A549 (cell line): ENCODE measurements at regions not wholly inside any gene's neighbourhood (a gene's known extent, or its start where the extent isn't known, plus 50 kb on each side); places are given as distances from the start of the nearest gene placed in this dataset.
A peak's percentile ranks its signal among the peaks of the same experiment; 100 is the strongest.

Experiments used
- ATAC-seq, 2 experiments: fragments of 200-7000 bp in 1 of 2; fragments of >200 bp in 1 of 2; cut with Nextera tagmentation in 1 of 2; cut with Tn5 transposase in 1 of 2; 3 replicates each; pipeline versions ENCODE4 v1.8.0 to v1.9.1; 2018 to 2020; ENCODE audit warnings: mild to moderate bottlenecking in 1 of 2, moderate library complexity in 1 of 2
- CTCF ChIA-PET: fragments of 300-600 bp; sonication (Branson Sonifier 250); formaldehyde crosslinking; extraction: SDS; loops from one replicate; lab custom pipeline; 2021; ENCODE audit warnings: antibody characterized with exemption, inconsistent platforms; lab: Yijun Ruan, JAX
- POLR2A ChIA-PET: fragments of 350-600 bp; formaldehyde crosslinking; extraction: SDS; loops from one replicate; lab custom pipeline; 2021; ENCODE audit warnings: antibody characterized with exemption, inconsistent platforms; lab: Yijun Ruan, JAX
- DNase-seq, 2 experiments: peaks; one replicate each; pipeline versions ENCODE4 v3.0.0 to v3.0.0-alpha.2; 2011 to 2016; ENCODE audit warnings: low read depth in 1 of 2, low spot score in 1 of 2
- FAIRE-seq: peaks from 2 replicates; lab custom pipeline; 2011; peaks lifted over from hg19 to GRCh38; lab: Jason Lieb, UNC
- H3K27ac ChIP-seq, 2 experiments: fragments of >200 bp; sonication (Bioruptor Twin); formaldehyde crosslinking; 3 replicates each; pipeline ENCODE4 v1.5.1; 2016 to 2017
- H3K4me1 ChIP-seq: fragments of >200 bp; sonication (Bioruptor Twin); formaldehyde crosslinking; 3 replicates; pipeline ENCODE4 v1.6.1; 2016
- H3K4me2 ChIP-seq: fragments of >200 bp; sonication (Bioruptor Twin); formaldehyde crosslinking; 3 replicates; pipeline ENCODE4 v1.6.1; 2016
- H3K4me3 ChIP-seq: fragments of >200 bp; sonication (Bioruptor Twin); formaldehyde crosslinking; 3 replicates; pipeline ENCODE4 v1.5.1; 2016
- H3K9me3 ChIP-seq: fragments of >200 bp; sonication (Bioruptor Twin); formaldehyde crosslinking; 3 replicates; pipeline ENCODE4 v1.6.1; 2016
- BHLHE40 ChIP-seq: IDR thresholded peaks from 2 replicates; pipeline ENCODE4 v1.6.1; 2012; ENCODE audit warnings: low read depth, low read length, inconsistent platforms
- CEBPB ChIP-seq, 2 experiments: fragments of >200 bp in 1 of 2; sonication (Bioruptor Twin) in 1 of 2; formaldehyde crosslinking in 1 of 2; IDR thresholded peaks; 2 replicates each; pipeline ENCODE4 v1.6.1; 2012 to 2016
- CHD2 ChIP-seq: fragments of 150-350 bp; IDR thresholded peaks from 2 replicates; pipeline ENCODE4 v1.6.1; 2014; ENCODE audit warnings: low read length; ENCODE audit not compliant: partially characterized antibody
- EP300 ChIP-seq, 2 experiments: fragments of >200 bp; sonication (Bioruptor Twin); formaldehyde crosslinking; IDR thresholded peaks; 2 replicates in 1 of 2; 3 replicates in 1 of 2; pipeline ENCODE4 v1.6.1; 2016 to 2017
- FOSL2 ChIP-seq, 2 experiments: fragments of 450-650 bp in 1 of 2; fragments of >200 bp in 1 of 2; sonication (Bioruptor Twin) in 1 of 2; formaldehyde crosslinking; IDR thresholded peaks; 2 replicates each; pipeline versions ENCODE4 v1.5.0 to v1.6.1; 2016 to 2020; ENCODE audit warnings: mild to moderate bottlenecking in 1 of 2, moderate library complexity in 1 of 2
- FOXS1 ChIP-seq: fragments of 250-450 bp; sonication (Bioruptor Pico); IDR thresholded peaks from 2 replicates; pipeline ENCODE4 v1.5.0; 2020; ENCODE audit warnings: mild to moderate bottlenecking, moderate library complexity
- GATA3 ChIP-seq: IDR thresholded peaks from 2 replicates; pipeline ENCODE4 v1.6.1; 2012; ENCODE audit warnings: borderline replicate concordance
- HOXB13 ChIP-seq: fragments of 250-450 bp; sonication (Bioruptor Pico); IDR thresholded peaks from 2 replicates; pipeline ENCODE4 v1.5.0; 2020; ENCODE audit warnings: low read depth, mild to moderate bottlenecking, moderate library complexity
- HOXB5 ChIP-seq: fragments of 250-450 bp; sonication (Bioruptor Pico); IDR thresholded peaks from 2 replicates; pipeline ENCODE4 v1.5.0; 2020; ENCODE audit warnings: mild to moderate bottlenecking, moderate library complexity
- JUN ChIP-seq, 2 experiments: fragments of >200 bp; sonication (Bioruptor Twin); formaldehyde crosslinking; IDR thresholded peaks; 2 replicates in 1 of 2; 3 replicates in 1 of 2; pipeline ENCODE4 v1.6.1; 2016 to 2017
- JUNB ChIP-seq: fragments of >200 bp; sonication (Bioruptor Twin); formaldehyde crosslinking; IDR thresholded peaks from 2 replicates; pipeline ENCODE4 v1.6.1; 2016
- KDM1A ChIP-seq: fragments of 200-600 bp; sonication (generic); IDR thresholded peaks from 2 replicates; pipeline ENCODE4 v1.6.1; 2016; ENCODE audit warnings: low read depth, mild to moderate bottlenecking
- KDM5A ChIP-seq: fragments of 200-600 bp; sonication (generic); IDR thresholded peaks from 2 replicates; pipeline ENCODE4 v1.6.1; 2016; ENCODE audit warnings: antibody characterized with exemption, mild to moderate bottlenecking
- MAFK ChIP-seq: fragments of 450-650 bp; IDR thresholded peaks from 2 replicates; pipeline ENCODE4 v1.6.1; 2014; ENCODE audit not compliant: partially characterized antibody
- NFE2L2 ChIP-seq: fragments of 150-350 bp; conservative IDR thresholded peaks from 2 replicates; pipeline ENCODE4 v1.6.1; 2014; ENCODE audit warnings: low read length
- NPAS2 ChIP-seq: fragments of 250-450 bp; sonication (Bioruptor Pico); IDR thresholded peaks from 2 replicates; pipeline ENCODE4 v1.8.0; 2022; ENCODE audit warnings: mild to moderate bottlenecking, moderate library complexity, borderline replicate concordance
- PHF8 ChIP-seq: fragments of 200-600 bp; sonication (generic); IDR thresholded peaks from 2 replicates; pipeline ENCODE4 v1.6.1; 2016; ENCODE audit warnings: low read depth, mild to moderate bottlenecking, antibody characterized with exemption, moderate library complexity, borderline replicate concordance
- POLR2AphosphoS2 ChIP-seq: conservative IDR thresholded peaks from 2 replicates; pipeline ENCODE4 v1.6.1; 2012; ENCODE audit warnings: low read length, improper control_type of control experiment, inconsistent platforms
- RAD21 ChIP-seq, 2 experiments: fragments of >200 bp in 1 of 2; sonication (Bioruptor Twin) in 1 of 2; formaldehyde crosslinking in 1 of 2; IDR thresholded peaks in 1 of 2; conservative IDR thresholded peaks in 1 of 2; 2 replicates in 1 of 2; 3 replicates in 1 of 2; pipeline ENCODE4 v1.6.1; 2012 to 2018; ENCODE audit warnings: inconsistent platforms in 1 of 2
- SMC3 ChIP-seq: fragments of >200 bp; sonication (Bioruptor Twin); formaldehyde crosslinking; IDR thresholded peaks from 3 replicates; pipeline ENCODE4 v1.6.1; 2018; ENCODE audit warnings: inconsistent platforms
- ZC3H11A ChIP-seq: fragments of 450-650 bp; IDR thresholded peaks from 2 replicates; pipeline ENCODE4 v1.6.1; 2014; ENCODE audit warnings: antibody characterized with exemption, mild to moderate bottlenecking
- ZSCAN20 ChIP-seq: fragments of 250-450 bp; sonication (Bioruptor Pico); IDR thresholded peaks from 2 replicates; pipeline ENCODE4 v1.8.0; 2022; ENCODE audit warnings: mild to moderate bottlenecking, moderate library complexity
- WGBS: methylation state at CpG from one replicate; pipeline ENCODE4 v1.1.6; 2017; ENCODE audit errors: missing lambda C conversion rate; 5-methylcytosine and 5-hydroxymethylcytosine counted together
- TF ChIP-seq, protein P1 (sequence below): fragments of 200-600 bp; sonication (generic); IDR thresholded peaks from 2 replicates; pipeline ENCODE4 v1.6.1; 2016; ENCODE audit warnings: antibody characterized with exemption, mild to moderate bottlenecking, moderate library complexity
- TF ChIP-seq, protein P2 (sequence below): fragments of >200 bp; sonication (Bioruptor Twin); formaldehyde crosslinking; IDR thresholded peaks from 2 replicates; pipeline ENCODE4 v1.6.1; 2016

GRCh38 chr15:95684126-95684525 is 646.4 kb upstream of the NR2F2 start:
- DNase-seq (no peak), ATAC-seq (no peak)
- Histone ChIP-seq H3K27ac (peak overlapping the region; percentile 42 to 63; a peak in 5 of 6 replicates), H3K4me2 (peak overlapping the region; percentile 40)
- CTCF ChIA-PET = no interaction called here
- TF ChIP-seq ZSCAN20 (CRISPR knock-in tag) (no peak), EP300 (IDR thresholded peaks at IDR 0.05) (no peak), KDM1A (no peak), MAFK (no peak), NPAS2 (no peak), HOXB5 (CRISPR knock-in tag) (no peak), HOXB13 (CRISPR knock-in tag) (no peak), JUN (IDR thresholded peaks at IDR 0.05) (no peak)
- TF ChIP-seq, protein P1, sequence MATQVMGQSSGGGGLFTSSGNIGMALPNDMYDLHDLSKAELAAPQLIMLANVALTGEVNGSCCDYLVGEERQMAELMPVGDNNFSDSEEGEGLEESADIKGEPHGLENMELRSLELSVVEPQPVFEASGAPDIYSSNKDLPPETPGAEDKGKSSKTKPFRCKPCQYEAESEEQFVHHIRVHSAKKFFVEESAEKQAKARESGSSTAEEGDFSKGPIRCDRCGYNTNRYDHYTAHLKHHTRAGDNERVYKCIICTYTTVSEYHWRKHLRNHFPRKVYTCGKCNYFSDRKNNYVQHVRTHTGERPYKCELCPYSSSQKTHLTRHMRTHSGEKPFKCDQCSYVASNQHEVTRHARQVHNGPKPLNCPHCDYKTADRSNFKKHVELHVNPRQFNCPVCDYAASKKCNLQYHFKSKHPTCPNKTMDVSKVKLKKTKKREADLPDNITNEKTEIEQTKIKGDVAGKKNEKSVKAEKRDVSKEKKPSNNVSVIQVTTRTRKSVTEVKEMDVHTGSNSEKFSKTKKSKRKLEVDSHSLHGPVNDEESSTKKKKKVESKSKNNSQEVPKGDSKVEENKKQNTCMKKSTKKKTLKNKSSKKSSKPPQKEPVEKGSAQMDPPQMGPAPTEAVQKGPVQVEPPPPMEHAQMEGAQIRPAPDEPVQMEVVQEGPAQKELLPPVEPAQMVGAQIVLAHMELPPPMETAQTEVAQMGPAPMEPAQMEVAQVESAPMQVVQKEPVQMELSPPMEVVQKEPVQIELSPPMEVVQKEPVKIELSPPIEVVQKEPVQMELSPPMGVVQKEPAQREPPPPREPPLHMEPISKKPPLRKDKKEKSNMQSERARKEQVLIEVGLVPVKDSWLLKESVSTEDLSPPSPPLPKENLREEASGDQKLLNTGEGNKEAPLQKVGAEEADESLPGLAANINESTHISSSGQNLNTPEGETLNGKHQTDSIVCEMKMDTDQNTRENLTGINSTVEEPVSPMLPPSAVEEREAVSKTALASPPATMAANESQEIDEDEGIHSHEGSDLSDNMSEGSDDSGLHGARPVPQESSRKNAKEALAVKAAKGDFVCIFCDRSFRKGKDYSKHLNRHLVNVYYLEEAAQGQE = no peak
- TF ChIP-seq, all 56 proteins: peak for 0
- H3K4me1 ChIP-seq = peaks cover 16% of the 10 kb centered on the region; the same call in 2 of the 3 replicates
- FAIRE-seq = peak; percentile 28
- H3K9me3 ChIP-seq = no peaks in the 10 kb centered on the region; the same call in 2 of the 3 replicates
- no peak overlapping the region for H3K4me3 ChIP-seq
- POLR2A ChIA-PET = no interaction called here
- 77% methylated on average over 4 of the region's 4 CpGs for WGBS

GRCh38 chr15:95684693-95685115 is 645.8 kb upstream of the NR2F2 start:
- TF ChIP-seq POLR2AphosphoS2 = no peak
- no peak for TF ChIP-seq SMC3
- TF ChIP-seq CHD2 = no peak
- no peak for TF ChIP-seq FOSL2 (IDR thresholded peaks at IDR 0.05)
- TF ChIP-seq FOSL2 (CRISPR knock-in tag; IDR thresholded peaks at IDR 0.05) = peak; percentile 71
- no peak for TF ChIP-seq FOXS1 (CRISPR knock-in tag)
- TF ChIP-seq NFE2L2 = peak; percentile 80
- TF ChIP-seq KDM5A = no peak
- TF ChIP-seq CEBPB (IDR thresholded peaks at IDR 0.05) = peak in 1 of 2 experiments; percentile 53; a peak in 2 of 4 replicates
- TF ChIP-seq PHF8 = no peak
- no peak for TF ChIP-seq BHLHE40
- TF ChIP-seq JUNB = peak; percentile 76
- TF ChIP-seq MAFK = peak; percentile 94
- no peak for TF ChIP-seq GATA3
- peak in 1 of 2 experiments; percentile 8; a peak in 1 of 5 replicates for TF ChIP-seq RAD21 (conservative IDR thresholded peaks at IDR 0.05 in 1 of 2, IDR thresholded peaks at IDR 0.05 in 1 of 2)
- TF ChIP-seq, protein P2, sequence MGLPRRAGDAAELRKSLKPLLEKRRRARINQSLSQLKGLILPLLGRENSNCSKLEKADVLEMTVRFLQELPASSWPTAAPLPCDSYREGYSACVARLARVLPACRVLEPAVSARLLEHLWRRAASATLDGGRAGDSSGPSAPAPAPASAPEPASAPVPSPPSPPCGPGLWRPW = 0 out of 2 replicates have a peak, but pooled peaks have one; percentile 37
- no peak for TF ChIP-seq ZC3H11A
- TF ChIP-seq, all 56 proteins: peak for 7
- FAIRE-seq (peak; percentile 86), DNase-seq (peak; percentile 23 to 72), ATAC-seq (peak; percentile 88 to 98)
- H3K27ac ChIP-seq = peak overlapping the region; percentile 52 to 63; a peak in 5 of 6 replicates
- WGBS = 0% methylated on average over 1 of the region's 1 CpG
- ChIA-PET CTCF (no interaction called here), POLR2A (no interaction called here)
- peak overlapping the region; percentile 40 for H3K4me2 ChIP-seq
- H3K4me1 ChIP-seq = peaks cover 16% of the 10 kb centered on the region; the same call in 2 of the 3 replicates
- no peak overlapping the region for H3K4me3 ChIP-seq
- no peaks in the 10 kb centered on the region; the same call in 2 of the 3 replicates for H3K9me3 ChIP-seq
